HCT116 (cell line): ENCODE measurements at regions not wholly inside any gene's neighbourhood (a gene's known extent, or its start where the extent isn't known, plus 50 kb on each side); places are given as distances from the start of the nearest gene placed in this dataset.

ENCODE experiments used
- ATAC-seq: fragments of 200-7000 bp; cut with Tn5 transposase; 2 replicates; pipeline ENCODE4 v1.9.1; 2020; ENCODE audit warnings: mild to moderate bottlenecking, moderate library complexity
- BruUV-seq: library from RNA; stranded (reverse); fragments of 400-500 nt; replicated peaks from 2 replicates; lab custom pipeline; 2021; lab: Mats Ljungman, UMichigan
- CTCF ChIA-PET: fragments of 300-600 bp; sonication (Branson Sonifier 250); formaldehyde crosslinking; loops from one replicate; lab custom pipeline; 2021; ENCODE audit warnings: antibody characterized with exemption; lab: Charles Lee
- POLR2A ChIA-PET: fragments of 300-600, 350-600 bp; sonication (Branson Sonifier 250); formaldehyde crosslinking; loops from one replicate; lab custom pipeline; 2021; ENCODE audit warnings: antibody characterized with exemption; lab: Charles Lee
- RAD21 ChIA-PET, 2 experiments: fragments of 300-600 bp; sonication (Branson Sonifier 250); formaldehyde crosslinking; loops; one replicate each; lab custom pipeline; 2023; ENCODE audit warnings: low total read pairs in 2 of 2; ENCODE audit not compliant: uncharacterized antibody in 2 of 2, unreplicated experiment in 2 of 2, low non-redundant PET in 1 of 2; lab: Charles Lee
- DNase-seq: peaks from one replicate; pipeline ENCODE4 v3.0.0-alpha.2; 2010; ENCODE audit warnings: low read depth, low spot score
- H2AFZ ChIP-seq: fragments of 200-600 bp; shearing (Covaris generic), sonication (generic); 2 replicates; pipeline ENCODE4 v1.6.1; 2017; ENCODE audit warnings: low read depth, mixed run types, mixed read lengths, antibody characterized with exemption, low read length; ENCODE audit not compliant: poor library complexity, severe bottlenecking
- H3K27ac ChIP-seq: 2 replicates; pipeline ENCODE4 v1.5.1; 2012; ENCODE audit warnings: low read depth, low read length
- H3K27me3 ChIP-seq: fragments of 200-600 bp; sonication (generic); 2 replicates; pipeline ENCODE4 v1.6.1; 2016; ENCODE audit warnings: mixed run types, low read length, mixed read lengths; ENCODE audit not compliant: insufficient read depth
- H3K36me3 ChIP-seq, 2 experiments: fragments of 200-500 bp in 1 of 2; fragments of 200-600 bp in 1 of 2; sonication (Bioruptor generic) in 1 of 2; sonication (generic) in 1 of 2; 2 replicates each; pipeline versions ENCODE4 v1.5.1 to v1.6.1; 2014 to 2016; ENCODE audit warnings: low read length in 2 of 2, inconsistent platforms in 1 of 2, mixed read lengths in 1 of 2, mixed run types in 1 of 2; ENCODE audit not compliant: insufficient read depth in 2 of 2, control insufficient read depth in 1 of 2
- H3K4me1 ChIP-seq, 2 experiments: fragments of 200-600 bp in 1 of 2; sonication (generic) in 1 of 2; 2 replicates each; pipeline versions ENCODE4 v1.5.1 to v1.6.1; 2012 to 2017; ENCODE audit warnings: low read length in 2 of 2, inconsistent platforms in 1 of 2, mild to moderate bottlenecking in 1 of 2, mixed read lengths in 1 of 2, mixed run types in 1 of 2, moderate library complexity in 1 of 2; ENCODE audit not compliant: insufficient read depth in 2 of 2, control insufficient read depth in 1 of 2
- H3K4me2 ChIP-seq: fragments of 200-600 bp; sonication (generic); 2 replicates; pipeline ENCODE4 v1.6.1; 2017; ENCODE audit warnings: mixed run types, low read length, mixed read lengths
- H3K4me3 ChIP-seq, 2 experiments: fragments of 200-600 bp in 1 of 2; sonication (generic) in 1 of 2; replicated peaks in 1 of 2; 2 replicates each; pipeline ENCODE4 v1.5.1; 2011 to 2016; ENCODE audit warnings: low read length in 2 of 2, control low read depth in 1 of 2, low read depth in 1 of 2, mild to moderate bottlenecking in 1 of 2, mixed read lengths in 1 of 2, mixed run types in 1 of 2
- H3K79me2 ChIP-seq: fragments of 200-600 bp; sonication (generic); 2 replicates; pipeline ENCODE4 v1.6.1; 2017; ENCODE audit warnings: mild to moderate bottlenecking, mixed run types, low read length, moderate library complexity, mixed read lengths; ENCODE audit not compliant: insufficient read depth
- H3K9ac ChIP-seq: fragments of 200-600 bp; sonication (generic); 2 replicates; pipeline ENCODE4 v1.6.1; 2016; ENCODE audit warnings: low read length, mixed read lengths
- H3K9me2 ChIP-seq: fragments of 200-600 bp; sonication (generic), shearing (Covaris generic); 2 replicates; pipeline ENCODE4 v1.6.1; 2017; ENCODE audit warnings: mixed run types, mild to moderate bottlenecking, moderate library complexity; ENCODE audit not compliant: insufficient read depth
- H3K9me3 ChIP-seq, 2 experiments: fragments of 200-500 bp in 1 of 2; fragments of 200-600 bp in 1 of 2; sonication (Bioruptor generic) in 1 of 2; sonication (generic) in 1 of 2; 2 replicates each; pipeline ENCODE4 v1.6.1; 2014 to 2017; ENCODE audit warnings: low read length in 2 of 2, mixed read lengths in 2 of 2, inconsistent platforms in 1 of 2, low read depth in 1 of 2, mild to moderate bottlenecking in 1 of 2, mixed run types in 1 of 2, moderate library complexity in 1 of 2; ENCODE audit not compliant: control insufficient read depth in 1 of 2, insufficient read depth in 1 of 2
- H4K20me1 ChIP-seq: fragments of 200-600 bp; sonication (generic), shearing (Covaris generic); 2 replicates; pipeline ENCODE4 v1.6.1; 2017; ENCODE audit warnings: mixed run types, mild to moderate bottlenecking, moderate library complexity; ENCODE audit not compliant: insufficient read depth
- ATF3 ChIP-seq: IDR thresholded peaks from 2 replicates; pipeline ENCODE4 v1.6.1; 2012
- ELF1 ChIP-seq: IDR thresholded peaks from 2 replicates; pipeline ENCODE4 v1.6.1; 2012; ENCODE audit warnings: low read depth, borderline replicate concordance
- EZH2 ChIP-seq: fragments of 200-600 bp; sonication (generic); IDR thresholded peaks from 2 replicates; pipeline ENCODE4 v1.6.1; 2017; ENCODE audit warnings: antibody characterized with exemption, mixed run types
- RAD21 ChIP-seq: IDR thresholded peaks from 2 replicates; pipeline ENCODE4 v1.6.1; 2012; ENCODE audit warnings: low read depth, mild to moderate bottlenecking
- REST ChIP-seq: IDR thresholded peaks from 2 replicates; pipeline ENCODE4 v1.6.1; 2012; ENCODE audit warnings: low read depth
- ZFX ChIP-seq: fragments of 450-650 bp; IDR thresholded peaks from 2 replicates; pipeline ENCODE4 v1.6.1; 2017
- intact Hi-C: fragments of 100-400 bp; cut with micrococcal nuclease; formaldehyde crosslinking; loops from 2 replicates; pipeline ENCODE4 v1.10.0; 2022

- TF ChIP-seq REST (no peak), ZFX (no peak), ATF3 (no peak), EZH2 (no peak), ELF1 (no peak)
Observed at GRCh38 chr9:118271331-118271730, 567.1 kb downstream of the TLR4 start (continued).

- H3K4me2 ChIP-seq, result no peak overlapping the region
- no peaks in the 10 kb centered on the region for H3K9me2 ChIP-seq
- no peaks in the 10 kb centered on the region for H3K4me1 ChIP-seq
- ATAC-seq (no peak), DNase-seq (no peak)
- no peak overlapping the region for H3K4me3 ChIP-seq
- no TSS peak for BruUV-seq
- no peaks in the 10 kb centered on the region for H4K20me1 ChIP-seq
- H2AFZ ChIP-seq, result no peak overlapping the region
- RAD21 ChIA-PET, result no interaction called here
- H3K79me2 ChIP-seq, result no peaks in the 10 kb centered on the region
- CTCF ChIA-PET, result no interaction called here
- no peaks in the 10 kb centered on the region for H3K27me3 ChIP-seq
- no peaks in the 10 kb centered on the region for H3K36me3 ChIP-seq
- H3K9me3 ChIP-seq, result peaks cover 15 to 16% of the 10 kb centered on the region in 2 experiments; a peak in 3 of 4 replicates
- H3K9ac ChIP-seq, result no peak overlapping the region
- TF ChIP-seq EZH2, result no peak
- TF ChIP-seq RAD21, result no peak
- POLR2A ChIA-PET, result no interaction called here
- intact Hi-C loops, result no loop called here
- no peak overlapping the region for H3K27ac ChIP-seq
Observed at GRCh38 chr9:118271936-118272335, 567.7 kb downstream of the TLR4 start.
